ENCODE measurements at regions not wholly inside any gene's neighbourhood (a gene's known extent, or its start where the extent isn't known, plus 50 kb on each side); places are given as distances from the start of the nearest gene placed in this dataset.
"Not testable (repeated sequence)": the region's sequence is repeated elsewhere in the genome, so short reads cannot be mapped to it uniquely, and the experiment has no call there.

DNA sequence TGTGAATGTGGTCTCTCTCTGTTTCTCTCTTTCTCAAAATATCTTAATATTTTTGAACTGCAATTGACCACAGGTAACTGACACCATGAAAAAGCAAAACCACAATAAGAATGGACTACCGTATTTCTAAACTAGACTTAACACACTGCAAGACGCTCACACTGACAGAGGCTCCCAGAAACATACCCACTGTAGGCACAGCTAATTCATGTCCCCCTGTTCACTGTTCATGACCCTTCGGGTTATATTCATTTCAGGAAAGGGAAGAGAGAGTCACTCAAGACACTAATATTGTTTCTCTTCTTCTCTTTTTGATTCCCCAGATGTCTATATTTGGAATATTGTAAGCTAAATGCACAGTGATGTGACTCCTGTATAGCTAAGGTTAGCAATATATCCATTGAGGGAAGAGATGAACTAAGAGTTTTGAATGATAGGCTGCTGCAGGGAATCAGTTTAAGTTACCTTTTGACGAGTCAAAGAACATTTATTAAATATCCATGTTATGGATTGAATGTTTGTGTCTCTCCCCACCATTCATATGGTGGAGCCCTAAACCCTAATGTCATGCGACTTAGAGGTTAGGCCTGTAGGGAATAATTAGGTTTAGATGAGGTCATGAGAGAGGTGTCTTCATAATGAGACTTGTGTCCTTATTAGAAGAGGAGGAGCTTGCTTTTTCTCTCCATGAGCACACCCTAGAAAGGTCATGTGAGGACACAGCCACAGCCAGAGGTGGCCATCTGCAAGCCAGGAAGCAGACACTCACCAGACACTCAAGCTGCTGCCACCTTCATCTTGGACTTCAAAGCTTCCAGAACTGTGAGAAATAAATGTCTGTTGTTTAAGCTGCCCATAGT, 216.6 kb upstream of the GRM7 start:
- intact Hi-C loops (cut with micrococcal nuclease), result no loop called here

DNA sequence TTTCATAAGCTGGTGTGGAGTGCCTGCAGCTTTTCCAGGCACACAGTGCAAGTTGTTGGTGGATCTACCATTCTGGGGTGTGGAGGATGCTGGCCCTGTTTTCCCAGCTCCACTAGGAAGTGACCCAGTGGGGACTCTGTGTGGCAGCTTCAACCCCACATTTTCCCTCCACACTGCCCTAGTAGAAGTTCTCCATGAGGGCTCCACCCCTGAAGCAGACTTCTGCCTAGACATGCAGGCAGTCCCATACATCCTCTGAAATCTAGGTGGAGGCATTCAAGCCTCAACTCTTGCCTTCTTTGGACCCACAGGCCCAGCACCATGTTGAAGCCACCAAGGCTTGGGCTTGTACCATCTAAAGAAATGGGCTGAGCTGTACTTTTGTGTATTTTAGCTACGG, 206.2 kb upstream of the GRM7 start:
- intact Hi-C loops (cut with micrococcal nuclease), result no loop called here

DNA sequence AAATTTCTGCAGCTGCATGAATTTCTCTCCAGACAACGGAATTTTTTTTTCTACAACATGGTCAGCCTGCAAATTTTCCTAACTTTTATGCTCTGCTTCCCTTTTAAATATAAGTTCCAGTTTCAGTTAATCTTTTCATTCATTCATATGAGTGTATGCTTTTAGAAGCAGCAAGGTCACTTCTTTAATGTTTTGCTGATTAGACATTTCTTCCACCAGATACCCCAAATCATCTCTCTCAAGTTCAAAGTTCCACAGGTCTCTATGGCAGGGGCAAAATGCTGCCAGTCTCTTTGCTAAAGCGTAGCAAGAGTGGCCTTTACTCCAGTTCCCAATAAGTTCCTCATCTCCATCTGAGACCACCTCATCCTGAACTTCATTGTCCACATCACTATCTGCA, 205.6 kb upstream of the GRM7 start:
- intact Hi-C loops (cut with micrococcal nuclease), result no loop called here

- intact Hi-C loops (cut with micrococcal nuclease), result no loop called here
Observed at GRCh38 chr3:6657591-6657990, 203.3 kb upstream of the GRM7 start.

DNA sequence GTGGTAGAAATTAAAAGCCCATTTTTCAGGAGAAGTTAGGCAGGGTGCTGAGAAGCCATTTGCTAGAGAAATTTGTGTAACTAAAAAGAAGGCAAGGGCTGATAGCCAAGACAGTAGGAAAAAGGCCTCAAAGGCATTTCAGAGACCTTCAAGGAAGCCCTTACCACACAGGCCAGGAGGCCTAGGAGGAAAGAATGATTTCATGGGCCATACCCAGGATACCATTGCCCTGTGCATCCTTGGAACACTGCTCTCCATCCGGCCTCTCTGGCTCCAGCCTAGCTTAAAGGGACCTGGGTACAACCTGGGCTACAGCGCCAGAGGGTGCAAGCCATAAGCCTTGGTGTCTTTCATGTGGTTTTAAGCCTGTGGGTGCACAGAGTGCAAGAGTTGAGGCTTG, 193.6 kb upstream of the GRM7 start:
- intact Hi-C loops (cut with micrococcal nuclease), result no loop called here

DNA sequence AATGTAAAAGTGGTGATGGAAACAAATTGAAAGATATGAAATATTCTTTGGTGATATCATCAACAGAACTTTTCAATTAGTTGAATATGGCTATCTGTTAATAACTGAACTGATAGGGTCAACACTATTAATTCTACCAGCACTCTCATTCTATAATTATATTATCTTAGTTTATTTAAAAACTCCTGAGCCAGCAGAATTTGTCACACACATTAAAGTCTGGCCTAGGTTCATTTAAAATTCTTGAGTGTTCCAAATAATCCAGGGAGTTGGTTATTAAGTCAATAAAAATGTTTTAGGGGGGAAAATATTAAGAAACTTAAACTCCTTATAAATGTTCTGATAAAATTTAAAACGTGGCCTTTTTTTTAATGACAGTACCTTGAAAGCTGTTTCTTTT, 189.6 kb upstream of the GRM7 start:
- intact Hi-C loops (cut with micrococcal nuclease), result no loop called here

GRCh38 chr3:6679510-6679909, 181.4 kb upstream of the GRM7 start:
- intact Hi-C loops (cut with micrococcal nuclease), result no loop called here

- intact Hi-C loops (cut with micrococcal nuclease), result no loop called here
Observed at GRCh38 chr3:6680119-6680806, 180.7 kb upstream of the GRM7 start.

DNA sequence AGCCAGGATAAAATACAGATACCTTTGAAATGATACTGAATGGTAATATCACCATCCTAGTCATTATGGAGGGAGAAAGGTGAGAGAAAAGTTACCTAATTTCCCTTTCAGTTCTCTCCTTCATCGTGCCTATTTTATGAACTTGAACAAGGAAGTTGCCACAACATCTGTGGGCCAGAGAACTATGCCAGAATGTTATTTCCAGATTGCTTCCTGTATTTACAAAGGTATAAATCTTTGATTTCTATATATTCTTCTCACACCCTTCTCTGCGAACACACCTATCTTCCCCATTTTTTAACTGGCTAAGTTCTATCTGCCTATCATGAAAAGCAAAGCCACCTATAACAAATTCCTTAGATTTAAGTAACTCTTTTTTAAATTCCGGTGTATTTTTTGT, 163.6 kb upstream of the GRM7 start:
- intact Hi-C loops (cut with micrococcal nuclease), result no loop called here

DNA sequence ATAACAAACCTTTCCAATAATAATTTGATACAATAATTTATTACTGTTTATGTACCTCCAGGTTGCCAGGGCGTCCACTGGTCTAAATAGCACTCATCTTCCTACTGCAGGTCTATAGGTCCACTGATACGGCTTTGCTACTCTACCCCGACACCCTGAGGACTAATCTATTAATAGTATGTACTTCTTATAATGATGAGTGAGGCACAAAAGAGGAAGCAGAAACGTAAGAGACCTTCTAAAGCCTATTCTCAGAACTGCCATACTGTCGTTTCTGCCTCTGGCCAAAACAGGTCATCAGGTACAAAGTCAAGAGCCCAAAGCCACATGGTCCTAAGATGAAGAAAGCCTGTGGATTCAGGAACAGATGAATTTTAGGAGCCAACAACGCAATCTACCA, 163.2 kb upstream of the GRM7 start:
- intact Hi-C loops (cut with micrococcal nuclease), result no loop called here

DNA sequence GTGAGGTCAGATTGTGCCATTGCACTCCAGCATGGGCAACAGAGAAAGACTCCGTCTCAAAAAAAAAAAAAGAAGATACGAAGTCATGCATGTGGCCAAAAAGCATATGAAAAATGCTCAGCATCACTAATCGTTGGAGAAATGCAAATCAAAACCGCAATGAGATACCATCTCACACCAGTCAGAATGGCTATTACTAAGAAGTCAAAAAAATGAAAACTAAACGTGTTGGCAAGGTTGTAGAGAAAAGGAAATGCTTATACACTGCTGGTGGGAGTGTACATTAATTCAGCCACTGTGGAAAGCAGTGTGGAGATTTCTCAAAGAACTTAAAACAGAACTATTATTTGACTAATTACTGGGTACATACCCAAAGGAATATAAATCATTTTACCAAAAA, 156.1 kb upstream of the GRM7 start:
- intact Hi-C loops (cut with micrococcal nuclease), result not testable (repeated sequence)

DNA sequence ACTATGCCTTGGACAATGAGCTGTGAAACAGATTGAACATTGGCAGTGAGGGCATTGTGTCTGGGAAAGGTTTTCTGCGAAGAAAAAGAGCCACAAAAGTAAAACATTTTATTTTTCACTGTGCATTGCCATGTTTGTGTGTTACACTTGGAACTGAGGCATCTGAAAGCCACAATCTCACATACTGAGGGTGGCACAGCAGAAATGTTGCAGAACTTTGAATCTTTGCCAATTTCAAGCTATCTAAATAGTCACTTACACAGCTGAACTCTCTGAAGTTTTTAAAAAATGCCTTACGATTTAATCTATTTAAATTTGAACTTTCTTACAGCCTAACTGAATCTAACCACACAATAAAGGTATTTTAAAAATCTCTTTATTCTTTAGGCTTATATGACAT, 154.1 kb upstream of the GRM7 start:
- intact Hi-C loops (cut with micrococcal nuclease), result no loop called here

GRCh38 chr3:6709178-6709577, 151.7 kb upstream of the GRM7 start:
- intact Hi-C loops (cut with micrococcal nuclease), result no loop called here

DNA sequence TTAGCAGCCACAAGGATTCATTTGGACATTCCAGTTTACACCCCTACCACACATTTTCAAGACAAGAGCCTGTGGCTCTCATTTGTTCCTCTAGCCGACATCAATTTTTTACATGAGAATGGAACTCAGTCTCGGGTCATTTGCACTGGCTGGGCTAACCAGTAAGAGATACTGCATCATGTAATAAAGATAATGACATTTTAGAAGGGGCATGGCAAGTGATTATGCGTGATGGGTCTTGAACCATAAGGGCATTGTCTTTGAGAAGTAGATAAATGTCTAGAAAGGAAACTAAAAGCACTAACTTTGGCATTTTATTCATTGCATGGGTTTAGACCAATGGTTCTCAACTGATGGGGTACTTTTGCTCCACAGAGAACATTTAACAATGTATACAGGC, 146.0 kb upstream of the GRM7 start:
- intact Hi-C loops (cut with micrococcal nuclease), result no loop called here

GRCh38 chr3:6716420-6716819, 144.5 kb upstream of the GRM7 start:
- intact Hi-C loops (cut with micrococcal nuclease), result no loop called here

DNA sequence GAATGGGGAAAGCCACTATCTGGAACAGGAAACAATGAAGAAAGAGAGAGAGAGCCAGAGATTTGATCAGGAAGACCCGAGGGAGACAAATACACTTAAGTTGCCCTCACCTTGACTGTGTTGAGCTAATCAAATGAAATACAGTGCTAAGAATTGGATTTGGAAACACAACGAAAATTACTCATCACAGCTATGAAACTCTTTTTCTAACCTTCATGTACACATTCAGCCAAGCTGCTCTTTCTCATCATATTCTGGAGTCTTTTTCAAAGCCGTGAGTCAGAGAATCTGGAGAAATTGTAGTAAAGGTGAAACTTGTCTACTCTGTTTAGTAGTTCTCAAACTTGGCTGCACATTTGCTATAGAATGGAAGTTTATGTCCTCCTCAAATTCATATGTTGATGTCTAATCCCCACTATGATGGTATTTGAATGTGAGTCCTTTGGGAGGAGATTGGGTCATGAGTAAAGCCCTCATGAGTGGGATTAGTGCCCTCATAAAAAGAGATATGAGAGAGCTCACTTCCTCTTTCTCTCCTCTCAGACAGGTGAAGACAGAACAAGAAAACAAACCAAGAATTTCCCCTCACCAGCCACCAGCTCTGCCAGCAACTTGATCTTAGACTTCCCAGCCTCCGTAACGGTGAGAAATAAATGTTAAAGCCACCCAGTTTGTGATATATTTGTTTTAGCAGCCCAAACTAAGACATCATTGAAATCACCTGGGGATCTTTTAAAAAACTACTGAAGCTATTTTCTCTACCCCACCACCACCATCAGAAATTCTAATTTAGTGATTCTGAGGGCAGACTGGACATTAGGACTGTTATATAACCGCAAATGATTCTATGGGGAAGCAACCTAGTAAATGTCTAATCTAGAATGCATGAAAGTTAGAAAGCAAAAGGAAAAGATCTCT, 143.6 kb upstream of the GRM7 start:
- intact Hi-C loops (cut with micrococcal nuclease), result no loop called here

- intact Hi-C loops (cut with micrococcal nuclease), result no loop called here
Observed at GRCh38 chr3:6719999-6720398, 140.9 kb upstream of the GRM7 start.

DNA sequence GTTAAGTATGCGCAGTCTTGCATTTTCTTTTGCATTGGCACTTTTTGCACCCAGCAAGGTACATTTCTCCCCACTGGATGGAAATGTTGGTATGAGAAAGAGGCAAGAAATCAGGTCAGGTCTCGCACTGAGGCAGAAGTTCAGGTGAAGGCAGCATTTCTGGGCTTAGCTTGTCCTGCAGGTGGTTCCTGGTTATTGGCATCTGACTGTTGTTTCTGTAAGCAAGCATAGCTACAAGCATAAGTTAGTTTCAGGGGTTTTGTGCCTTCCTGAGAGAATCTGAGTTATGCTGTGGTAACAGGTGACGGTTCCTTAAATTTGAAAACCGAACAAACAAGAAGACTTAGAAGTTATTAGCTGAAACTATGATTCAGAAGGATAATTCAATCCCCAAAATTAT, 139.4 kb upstream of the GRM7 start:
- intact Hi-C loops (cut with micrococcal nuclease), result no loop called here

- intact Hi-C loops (cut with micrococcal nuclease), result no loop called here
Observed at GRCh38 chr3:6723205-6723604, 137.7 kb upstream of the GRM7 start.

- intact Hi-C loops (cut with micrococcal nuclease), result no loop called here
Observed at GRCh38 chr3:6726811-6727210, 134.1 kb upstream of the GRM7 start.

DNA sequence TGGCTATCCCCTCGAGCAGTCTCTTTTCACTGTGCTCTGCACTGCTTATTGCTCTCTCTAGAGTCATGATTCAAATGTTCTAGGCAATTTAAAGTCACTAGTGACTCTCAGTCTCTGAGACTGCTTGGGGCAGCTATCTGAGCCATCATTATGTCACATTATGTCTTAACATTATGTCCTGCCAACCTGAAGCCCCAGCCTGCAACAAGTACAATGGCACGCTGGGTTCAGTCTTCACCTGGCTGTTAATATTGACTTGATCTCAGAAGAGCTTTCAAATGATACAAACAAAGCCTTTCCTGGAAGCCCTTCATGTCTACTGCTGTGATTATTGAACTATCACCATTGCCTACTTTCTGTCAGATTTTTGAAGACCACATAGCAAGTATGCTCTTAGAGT, 128.1 kb upstream of the GRM7 start:
- intact Hi-C loops (cut with micrococcal nuclease), result no loop called here
